ENCODE measurements at regions not wholly inside any gene's neighbourhood (a gene's known extent, or its start where the extent isn't known, plus 50 kb on each side); places are given as distances from the start of the nearest gene placed in this dataset.

GRCh38 chr12:90128526-90128925 is 419.9 kb upstream of the ATP2B1 start:
- TF ChIP-seq CTCF (IDR thresholded peaks at IDR 0.05) (no peak), POLR2A (IDR thresholded peaks at IDR 0.05) (no peak), POLR2AphosphoS5 (IDR thresholded peaks at IDR 0.05; ENCODE audit: insufficient read depth in 1 of 2, low read depth in 1 of 2) (no peak)

Data from vagina (tissue), 2 donors.